Spleen (tissue), 11 donors: ENCODE measurements at regions not wholly inside any gene's neighbourhood (a gene's known extent, or its start where the extent isn't known, plus 50 kb on each side); places are given as distances from the start of the nearest gene placed in this dataset.

Experiments used
- DNase-seq: peaks from one replicate; pipeline ENCODE4 v3.0.0-alpha.2; 2020
- H3K27ac ChIP-seq, 8 donors: fragments of 200-600 bp; sonication (generic) in 7 of 8; 1 replicate in 4 of 8; 2 replicates in 4 of 8; pipeline versions ENCODE4 v1.5.0 to v1.8.0; 2016 to 2021; ENCODE audit warnings: inconsistent platforms in 4 of 8, mild to moderate bottlenecking in 4 of 8, moderate library complexity in 1 of 8
- H3K27me3 ChIP-seq, 7 donors: fragments of 200-600 bp; sonication (generic) in 6 of 7; replicated peaks in 1 of 7; 1 replicate in 4 of 7; 2 replicates in 3 of 7; pipeline versions ENCODE4 v1.5.0 to v1.8.0; 2016 to 2021; ENCODE audit warnings: inconsistent platforms in 3 of 7, mild to moderate bottlenecking in 1 of 7
- H3K36me3 ChIP-seq, 6 donors: fragments of 200-600 bp; sonication (generic) in 5 of 6; 1 replicate in 4 of 6; 2 replicates in 2 of 6; pipeline versions ENCODE4 v1.5.0 to v1.8.0; 2016 to 2021; ENCODE audit warnings: inconsistent platforms in 2 of 6
- H3K4me1 ChIP-seq, 6 donors: fragments of 200-600 bp; sonication (generic) in 5 of 6; 1 replicate in 3 of 6; 2 replicates in 3 of 6; pipeline versions ENCODE4 v1.5.0 to v1.8.0; 2016 to 2021; ENCODE audit warnings: inconsistent platforms in 3 of 6
- H3K4me3 ChIP-seq, 8 donors: fragments of 200-600 bp; sonication (generic) in 7 of 8; 1 replicate in 4 of 8; 2 replicates in 4 of 8; pipeline versions ENCODE4 v1.5.0 to v1.8.0; 2016 to 2021; ENCODE audit warnings: inconsistent platforms in 4 of 8, mild to moderate bottlenecking in 4 of 8, moderate library complexity in 2 of 8
- H3K9me3 ChIP-seq, 8 donors: fragments of 200-600 bp; sonication (generic) in 7 of 8; 1 replicate in 4 of 8; 2 replicates in 4 of 8; pipeline versions ENCODE4 v1.5.0 to v1.8.0; 2016 to 2021; ENCODE audit warnings: inconsistent platforms in 4 of 8
- CTCF ChIP-seq, 11 experiments: fragments of 200-600 bp in 7 of 11; fragments of 450-650 bp in 4 of 11; sonication (generic) in 4 of 11; IDR thresholded peaks in 8 of 11; conservative IDR thresholded peaks in 3 of 11; 1 replicate in 7 of 11; 2 replicates in 4 of 11; pipeline versions ENCODE4 v1.4.0 to v1.8.0; 2016 to 2021; ENCODE audit warnings: antibody characterized with exemption in 11 of 11, inconsistent platforms in 4 of 11, mild to moderate bottlenecking in 1 of 11
- POLR2A ChIP-seq, 3 donors: fragments of 450-650 bp; IDR thresholded peaks; one replicate each; pipeline ENCODE4 v1.5.1; 2017; ENCODE audit warnings: antibody characterized with exemption in 3 of 3, mild to moderate bottlenecking in 1 of 3
- POLR2AphosphoS5 ChIP-seq, 3 donors: sonication (generic); formaldehyde crosslinking; IDR thresholded peaks; one replicate each; pipeline ENCODE4 v1.5.1; 2017; ENCODE audit warnings: antibody characterized with exemption in 3 of 3
- WGBS, 5 donors: extraction: QIAGEN DNeasy Blood & Tissue Kit in 3 of 5; methylation state at CpG; one replicate each; pipeline versions ENCODE4 v1.1.5 to v1.1.7; 2013 to 2018; 5-methylcytosine and 5-hydroxymethylcytosine counted together
- intact Hi-C: fragments of 100-400 bp; cut with DNase I; formaldehyde crosslinking; loops from one replicate; pipeline ENCODE4 v1.15.0; 2023; ENCODE audit warnings: low total_unique reads
- donor health status: healthy with polysubstance abuse.
- donor health status: DM: no; HTN: no; CAD: no; lungs with moderate emphysema.
- donor health status: DM: no; HTN: no; CAD: no.
- donor health status: Bipolar disorder and iron deficiency.
- donor health status: healthy.
- donor health status: DM: no; HTN: no; CAD: no.
- donor health status: DM: yes; HTN: yes; CAD: no.

DNA sequence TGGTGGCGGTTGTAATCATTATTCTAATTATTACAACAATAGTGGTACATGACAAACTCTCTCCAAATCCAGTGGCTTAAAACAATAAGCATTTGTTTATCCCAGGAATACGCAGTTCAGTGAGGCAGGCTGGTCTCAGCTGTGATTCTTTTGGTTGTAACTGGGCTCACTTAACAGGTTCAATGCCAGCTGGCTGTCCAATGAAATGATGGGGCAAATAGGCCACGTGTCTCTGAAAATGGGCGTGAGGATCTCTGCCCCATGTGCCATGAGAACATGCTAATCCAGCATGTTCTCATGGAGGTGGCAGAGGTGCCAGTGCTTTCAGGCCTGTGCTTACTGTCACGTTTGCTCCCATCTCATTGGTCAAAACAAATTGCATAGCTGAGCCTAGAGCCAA is 73.1 kb upstream of the CLMN start:
- no peaks in the 10 kb centered on the region for H3K27me3 ChIP-seq
- peaks cover 0 to 10% (median 1%) of the 10 kb centered on the region in 8 donors for H3K9me3 ChIP-seq
- no peak for TF ChIP-seq POLR2A (IDR thresholded peaks at IDR 0.05)
- no peak for TF ChIP-seq CTCF (IDR thresholded peaks at IDR 0.05 in 8 of 11, conservative IDR thresholded peaks at IDR 0.05 in 3 of 11)
- TF ChIP-seq POLR2AphosphoS5 (IDR thresholded peaks at IDR 0.05), result no peak
- no peak overlapping the region for H3K4me3 ChIP-seq
- peaks cover 0 to 8% (median 3%) of the 10 kb centered on the region in 6 donors for H3K4me1 ChIP-seq
- DNase-seq, result no peak
- 74 to 89% (median 87%) methylated on average over 5 of the region's 5 CpGs for WGBS, 5 donors
- H3K27ac ChIP-seq, result no peak overlapping the region
- H3K36me3 ChIP-seq, result no peaks in the 10 kb centered on the region
- intact Hi-C loops, result no loop called here

- no peak for DNase-seq
- Histone ChIP-seq H3K4me3 (no peak overlapping the region), H3K27me3 (no peaks in the 10 kb centered on the region), H3K27ac (no peak overlapping the region), H3K9me3 (peaks cover 0 to 10% (median 1%) of the 10 kb centered on the region in 8 donors), H3K36me3 (no peaks in the 10 kb centered on the region), H3K4me1 (peaks cover 0 to 8% (median 3%) of the 10 kb centered on the region in 6 donors)
- TF ChIP-seq POLR2AphosphoS5 (IDR thresholded peaks at IDR 0.05) (no peak), POLR2A (IDR thresholded peaks at IDR 0.05) (no peak), CTCF (IDR thresholded peaks at IDR 0.05 in 8 of 11, conservative IDR thresholded peaks at IDR 0.05 in 3 of 11) (no peak)
- intact Hi-C loops, result no loop called here
- 75 to 87% (median 80%) methylated on average over 2 of the region's 2 CpGs for WGBS, 5 donors
Observed at GRCh38 chr14:95391331-95391730, 71.6 kb upstream of the CLMN start.

DNA sequence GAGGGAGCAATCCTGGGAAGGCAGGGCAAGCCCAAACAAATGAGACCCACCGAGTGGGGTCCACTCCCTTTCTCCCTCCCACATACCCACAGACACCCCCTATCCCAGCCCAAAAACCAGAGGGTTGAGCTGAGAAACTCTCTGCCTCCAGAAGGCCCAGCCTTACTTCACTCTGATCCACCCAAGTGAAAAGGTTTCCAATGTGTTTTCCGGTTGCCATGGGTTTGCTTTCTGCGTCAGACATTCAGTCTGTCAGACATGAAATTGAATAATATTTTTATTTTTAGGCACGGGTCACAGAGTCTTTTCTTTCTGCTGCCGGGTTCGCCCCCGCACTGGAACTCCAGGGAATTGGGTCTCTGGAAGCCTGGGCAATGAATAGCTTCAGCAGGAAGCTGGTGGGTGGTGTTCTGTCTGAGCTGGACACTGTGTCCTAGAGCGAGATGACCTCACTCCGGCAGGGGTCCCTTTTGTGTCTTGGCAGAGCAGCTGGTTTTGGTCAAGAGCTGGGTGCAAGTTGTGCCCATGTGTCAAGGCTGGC is 69.8 kb upstream of the CLMN start:
- TF ChIP-seq CTCF (IDR thresholded peaks at IDR 0.05 in 8 of 11, conservative IDR thresholded peaks at IDR 0.05 in 3 of 11) (no peak), POLR2AphosphoS5 (IDR thresholded peaks at IDR 0.05) (peak in 1 of 3 donors; percentile 18), POLR2A (IDR thresholded peaks at IDR 0.05) (no peak)
- H3K27ac ChIP-seq, result no peak overlapping the region
- H3K4me1 ChIP-seq, result no peaks in the 10 kb centered on the region
- intact Hi-C loops, result no loop called here
- H3K9me3 ChIP-seq, result peaks cover 0 to 10% (median 1%) of the 10 kb centered on the region in 8 donors
- 71 to 89% (median 86%) methylated on average over 9 of the region's 9 CpGs for WGBS, 5 donors
- H3K27me3 ChIP-seq, result no peaks in the 10 kb centered on the region
- no peak overlapping the region for H3K4me3 ChIP-seq
- H3K36me3 ChIP-seq, result no peaks in the 10 kb centered on the region
- peak; percentile 39 for DNase-seq

GRCh38 chr14:95388699-95389098 is 69.0 kb upstream of the CLMN start:
- Histone ChIP-seq H3K36me3 (no peaks in the 10 kb centered on the region), H3K4me1 (no peaks in the 10 kb centered on the region), H3K27ac (no peak overlapping the region), H3K4me3 (no peak overlapping the region), H3K9me3 (peaks cover 0 to 7% (median 1%) of the 10 kb centered on the region in 8 donors), H3K27me3 (no peaks in the 10 kb centered on the region)
- DNase-seq, result no peak
- WGBS, 5 donors, result 57 to 75% (median 62%) methylated on average over 4 of the region's 4 CpGs
- no peak for TF ChIP-seq POLR2A (IDR thresholded peaks at IDR 0.05)
- TF ChIP-seq POLR2AphosphoS5 (IDR thresholded peaks at IDR 0.05), result no peak
- no peak for TF ChIP-seq CTCF (IDR thresholded peaks at IDR 0.05 in 8 of 11, conservative IDR thresholded peaks at IDR 0.05 in 3 of 11)
- intact Hi-C loops, result no loop called here
